ENCODE measurements at regions not wholly inside any gene's neighbourhood (a gene's known extent, or its start where the extent isn't known, plus 50 kb on each side); places are given as distances from the start of the nearest gene placed in this dataset.

DNA sequence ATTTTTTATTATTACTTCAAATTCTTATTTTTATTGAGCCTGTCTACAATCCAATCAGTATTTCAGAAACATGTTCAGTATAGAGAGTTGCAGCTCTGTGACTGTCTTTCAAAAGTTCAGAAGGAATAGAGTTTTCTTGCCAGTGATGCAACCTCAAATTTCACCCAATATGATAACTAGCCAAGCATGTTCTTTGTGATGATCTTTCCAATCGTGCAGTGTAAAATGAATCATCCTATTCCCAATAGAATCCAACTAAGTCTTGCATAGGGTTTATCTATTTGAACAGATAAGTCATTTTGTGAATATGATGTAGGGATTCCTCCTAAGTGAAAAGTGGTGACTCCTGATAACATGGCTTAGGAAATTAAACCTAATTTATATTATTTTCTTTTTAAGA, 937.8 kb downstream of the KCNJ2 start:
- Histone ChIP-seq H3K27ac (ENCODE audit: low read depth, low read length) (no peak overlapping the region), H3K27me3 (ENCODE audit: control insufficient read depth, insufficient read depth, low read length) (no peaks in the 10 kb centered on the region), H3K4me3 (ENCODE audit: low read depth, low read length) (no peak overlapping the region), H3K9me3 (ENCODE audit: control insufficient read depth, insufficient read depth, low read length) (no peaks in the 10 kb centered on the region)
- CTCF ChIA-PET: interaction anchor here (0.9 kb wide), 1 partner anchor 340 kb away, joined by 3 read pairs; no protein-coding TSS in a partner anchor
- no peak for TF ChIP-seq CTCF (IDR thresholded peaks at IDR 0.05; ENCODE audit: low read depth, low read length)
- POLR2A ChIA-PET: no interaction called here
- no peak for DNase-seq (ENCODE audit: low read depth, low spot score)

DNA sequence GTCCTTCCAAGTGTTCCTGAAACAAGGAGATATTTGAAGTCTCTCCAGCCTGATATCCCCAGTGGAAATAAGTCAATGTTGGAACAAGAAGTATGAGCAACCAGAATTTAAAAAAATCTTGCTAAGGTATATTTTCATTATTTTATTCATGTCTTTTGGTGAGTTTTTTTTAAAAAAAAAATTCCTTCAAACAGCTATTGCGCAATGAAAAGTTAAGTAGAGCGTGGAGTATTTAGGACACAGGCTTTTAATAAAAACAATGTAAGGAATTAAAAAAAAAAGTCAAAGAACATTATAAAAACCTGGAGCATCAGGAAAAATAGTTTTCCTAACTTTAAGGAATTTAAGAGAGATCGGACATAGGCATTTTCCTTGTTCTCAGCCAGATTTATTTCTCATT, 940.4 kb downstream of the KCNJ2 start:
- DNase-seq (ENCODE audit: low read depth, low spot score): no peak
- no peaks in the 10 kb centered on the region for H3K27me3 ChIP-seq (ENCODE audit: control insufficient read depth, insufficient read depth, low read length)
- no peak overlapping the region for H3K27ac ChIP-seq (ENCODE audit: low read depth, low read length)
- POLR2A ChIA-PET: no interaction called here
- no peak overlapping the region for H3K4me3 ChIP-seq (ENCODE audit: low read depth, low read length)
- CTCF ChIA-PET: interaction anchor here (1.3 kb wide), 1 partner anchor 342 kb away, joined by 5 read pairs; no protein-coding TSS in a partner anchor
- no peaks in the 10 kb centered on the region for H3K9me3 ChIP-seq (ENCODE audit: control insufficient read depth, insufficient read depth, low read length)
- TF ChIP-seq CTCF (IDR thresholded peaks at IDR 0.05; ENCODE audit: low read depth, low read length): no peak

DNA sequence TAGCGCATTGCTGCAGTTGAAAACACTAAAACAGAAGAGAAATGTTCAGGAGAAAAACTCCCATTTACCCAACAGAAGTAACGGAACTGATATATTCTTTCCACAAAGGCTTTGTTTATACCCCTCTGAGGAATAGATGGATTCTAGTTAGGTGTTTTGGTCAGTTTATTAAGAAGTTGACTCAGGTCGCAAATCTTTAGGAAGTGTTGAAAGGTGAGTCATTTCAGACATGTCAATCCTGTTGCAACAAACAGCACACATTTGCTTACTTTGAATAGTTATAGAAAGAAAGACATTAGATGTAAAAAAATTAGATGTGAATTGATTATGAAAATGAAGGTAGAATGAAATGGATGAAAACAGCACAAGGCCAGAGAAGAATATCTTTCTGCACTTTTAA, 941.0 kb downstream of the KCNJ2 start:
- DNase-seq (ENCODE audit: low read depth, low spot score): no peak
- Histone ChIP-seq H3K4me3 (ENCODE audit: low read depth, low read length) (no peak overlapping the region), H3K27ac (ENCODE audit: low read depth, low read length) (no peak overlapping the region), H3K9me3 (ENCODE audit: control insufficient read depth, insufficient read depth, low read length) (no peaks in the 10 kb centered on the region), H3K27me3 (ENCODE audit: control insufficient read depth, insufficient read depth, low read length) (no peaks in the 10 kb centered on the region)
- ChIA-PET CTCF (no interaction called here), POLR2A (no interaction called here)
- no peak for TF ChIP-seq CTCF (IDR thresholded peaks at IDR 0.05; ENCODE audit: low read depth, low read length)

DNA sequence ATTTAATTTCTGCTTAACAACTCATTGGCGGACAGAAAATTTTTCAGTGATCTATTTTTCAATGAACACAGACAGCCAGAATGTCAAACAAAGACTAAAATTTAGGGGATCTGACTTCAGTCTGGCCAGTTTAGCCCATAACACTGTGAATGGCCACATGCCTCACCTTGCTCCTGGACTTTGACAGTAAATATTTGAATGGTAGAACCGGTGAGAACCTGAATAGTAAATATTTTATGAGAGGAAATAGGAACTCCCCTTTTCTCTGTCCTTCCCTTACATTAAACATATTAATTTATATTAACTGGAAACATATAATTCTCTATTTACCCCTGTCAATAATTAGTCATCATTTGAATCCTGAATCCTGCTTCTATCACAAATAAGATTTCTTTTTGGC, 942.1 kb downstream of the KCNJ2 start:
- CTCF ChIA-PET: no interaction called here

GRCh38 chr17:71111934-71112333, 942.6 kb downstream of the KCNJ2 start:
- no peak overlapping the region for H3K27ac ChIP-seq (ENCODE audit: low read depth, low read length)
- ChIA-PET CTCF (interaction anchor here (1.6 kb wide), 1 partner anchor 344 kb away, joined by 5 read pairs; no protein-coding TSS in a partner anchor), POLR2A (no interaction called here)
- no peaks in the 10 kb centered on the region for H3K27me3 ChIP-seq (ENCODE audit: control insufficient read depth, insufficient read depth, low read length)
- no peak overlapping the region for H3K4me3 ChIP-seq (ENCODE audit: low read depth, low read length)
- no peak for DNase-seq (ENCODE audit: low read depth, low spot score)
- H3K9me3 ChIP-seq (ENCODE audit: control insufficient read depth, insufficient read depth, low read length): no peaks in the 10 kb centered on the region
- TF ChIP-seq CTCF (IDR thresholded peaks at IDR 0.05; ENCODE audit: low read depth, low read length): no peak

More for the DNA sequence above, 942.1 kb downstream of the KCNJ2 start:
- no peak for DNase-seq (ENCODE audit: low read depth, low spot score)
- Histone ChIP-seq H3K27me3 (ENCODE audit: control insufficient read depth, insufficient read depth, low read length) (no peaks in the 10 kb centered on the region), H3K4me3 (ENCODE audit: low read depth, low read length) (no peak overlapping the region), H3K27ac (ENCODE audit: low read depth, low read length) (no peak overlapping the region), H3K9me3 (ENCODE audit: control insufficient read depth, insufficient read depth, low read length) (no peaks in the 10 kb centered on the region)
- no peak for TF ChIP-seq CTCF (IDR thresholded peaks at IDR 0.05; ENCODE audit: low read depth, low read length)
- POLR2A ChIA-PET: no interaction called here

Measured in AG04450 (cell line).